ENCODE measurements at regions not wholly inside any gene's neighbourhood (a gene's known extent, or its start where the extent isn't known, plus 50 kb on each side); places are given as distances from the start of the nearest gene placed in this dataset.

DNA sequence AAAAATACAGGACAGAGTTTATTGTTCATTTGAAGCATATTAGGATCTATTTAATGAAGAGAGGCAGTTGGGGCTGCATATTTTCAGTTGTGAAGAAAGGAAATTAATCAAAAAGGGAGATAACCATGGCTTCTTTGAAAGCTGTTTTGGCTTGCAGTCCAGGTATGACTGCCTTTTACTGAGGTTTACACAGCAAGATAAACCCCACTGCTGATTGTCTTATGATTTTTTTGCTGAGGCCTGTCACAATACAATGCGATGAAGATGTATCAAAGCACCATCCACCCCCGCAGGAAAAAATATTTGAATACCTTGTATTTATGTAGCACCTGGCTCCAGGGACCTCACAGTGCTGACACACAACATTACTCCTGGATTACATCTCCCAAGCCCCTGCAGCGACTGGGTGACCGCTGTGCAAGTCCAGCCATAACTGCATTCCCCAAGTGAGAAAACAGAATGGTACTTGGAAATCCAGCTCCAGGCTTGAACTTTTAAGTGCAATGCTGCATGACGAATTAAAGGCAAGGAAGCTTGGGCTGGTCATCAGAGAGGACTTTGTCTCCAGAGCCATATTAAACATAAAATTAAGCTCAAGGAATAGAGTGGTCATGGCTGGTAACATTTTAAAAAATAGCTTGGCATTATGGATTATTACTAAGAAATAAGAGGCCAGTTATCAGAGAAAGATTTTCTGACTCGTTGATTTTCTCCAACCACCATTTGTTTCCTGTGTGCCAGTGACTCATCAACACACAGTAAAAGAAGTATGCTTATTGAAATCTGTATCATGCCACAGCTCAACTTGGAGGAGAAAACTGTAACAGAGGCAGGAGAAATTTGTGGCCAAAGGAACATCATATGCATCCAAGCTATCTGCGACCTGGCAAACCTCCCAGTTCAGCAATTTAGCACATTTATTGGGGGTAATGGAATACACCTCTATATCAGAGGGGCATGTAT, 374.2 kb downstream of the MAN2A1 start:
- TF ChIP-seq, protein P1, sequence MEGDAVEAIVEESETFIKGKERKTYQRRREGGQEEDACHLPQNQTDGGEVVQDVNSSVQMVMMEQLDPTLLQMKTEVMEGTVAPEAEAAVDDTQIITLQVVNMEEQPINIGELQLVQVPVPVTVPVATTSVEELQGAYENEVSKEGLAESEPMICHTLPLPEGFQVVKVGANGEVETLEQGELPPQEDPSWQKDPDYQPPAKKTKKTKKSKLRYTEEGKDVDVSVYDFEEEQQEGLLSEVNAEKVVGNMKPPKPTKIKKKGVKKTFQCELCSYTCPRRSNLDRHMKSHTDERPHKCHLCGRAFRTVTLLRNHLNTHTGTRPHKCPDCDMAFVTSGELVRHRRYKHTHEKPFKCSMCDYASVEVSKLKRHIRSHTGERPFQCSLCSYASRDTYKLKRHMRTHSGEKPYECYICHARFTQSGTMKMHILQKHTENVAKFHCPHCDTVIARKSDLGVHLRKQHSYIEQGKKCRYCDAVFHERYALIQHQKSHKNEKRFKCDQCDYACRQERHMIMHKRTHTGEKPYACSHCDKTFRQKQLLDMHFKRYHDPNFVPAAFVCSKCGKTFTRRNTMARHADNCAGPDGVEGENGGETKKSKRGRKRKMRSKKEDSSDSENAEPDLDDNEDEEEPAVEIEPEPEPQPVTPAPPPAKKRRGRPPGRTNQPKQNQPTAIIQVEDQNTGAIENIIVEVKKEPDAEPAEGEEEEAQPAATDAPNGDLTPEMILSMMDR (IDR thresholded peaks at IDR 0.05) = no peak
- no peak for TF ChIP-seq ZFX (IDR thresholded peaks at IDR 0.05; ENCODE audit: borderline replicate concordance)

Measured in 22Rv1 (cell line).